ENCODE measurements at regions not wholly inside any gene's neighbourhood (a gene's known extent, or its start where the extent isn't known, plus 50 kb on each side); places are given as distances from the start of the nearest gene placed in this dataset.

DNA sequence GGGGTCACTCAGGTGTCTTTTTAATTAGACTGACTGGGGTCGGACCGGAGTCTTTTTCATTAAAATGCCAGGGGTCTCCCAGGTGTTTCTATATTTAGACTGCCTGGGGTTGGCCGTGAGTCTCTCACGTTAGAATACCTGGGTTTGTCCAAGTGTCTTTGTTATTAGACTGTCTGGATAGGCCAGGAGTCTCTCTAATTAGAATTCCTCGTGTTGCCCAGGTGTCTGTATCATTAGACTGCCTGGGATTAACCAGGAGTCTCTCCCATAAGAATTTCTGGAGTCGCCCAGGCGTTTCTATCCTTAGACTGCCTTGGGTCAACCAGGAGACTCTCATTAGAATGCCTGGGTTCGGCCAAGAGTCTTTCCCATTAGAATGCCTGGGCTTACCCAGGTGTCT lies 1445.7 kb downstream of the UQCRFS1 start:
- TF ChIP-seq, protein P1, sequence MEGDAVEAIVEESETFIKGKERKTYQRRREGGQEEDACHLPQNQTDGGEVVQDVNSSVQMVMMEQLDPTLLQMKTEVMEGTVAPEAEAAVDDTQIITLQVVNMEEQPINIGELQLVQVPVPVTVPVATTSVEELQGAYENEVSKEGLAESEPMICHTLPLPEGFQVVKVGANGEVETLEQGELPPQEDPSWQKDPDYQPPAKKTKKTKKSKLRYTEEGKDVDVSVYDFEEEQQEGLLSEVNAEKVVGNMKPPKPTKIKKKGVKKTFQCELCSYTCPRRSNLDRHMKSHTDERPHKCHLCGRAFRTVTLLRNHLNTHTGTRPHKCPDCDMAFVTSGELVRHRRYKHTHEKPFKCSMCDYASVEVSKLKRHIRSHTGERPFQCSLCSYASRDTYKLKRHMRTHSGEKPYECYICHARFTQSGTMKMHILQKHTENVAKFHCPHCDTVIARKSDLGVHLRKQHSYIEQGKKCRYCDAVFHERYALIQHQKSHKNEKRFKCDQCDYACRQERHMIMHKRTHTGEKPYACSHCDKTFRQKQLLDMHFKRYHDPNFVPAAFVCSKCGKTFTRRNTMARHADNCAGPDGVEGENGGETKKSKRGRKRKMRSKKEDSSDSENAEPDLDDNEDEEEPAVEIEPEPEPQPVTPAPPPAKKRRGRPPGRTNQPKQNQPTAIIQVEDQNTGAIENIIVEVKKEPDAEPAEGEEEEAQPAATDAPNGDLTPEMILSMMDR (IDR thresholded peaks at IDR 0.05): no peak
- TF ChIP-seq TP53 (CRISPR knock-in tag; IDR thresholded peaks at IDR 0.05): no peak
- TF ChIP-seq SMC3 (IDR thresholded peaks at IDR 0.05): no peak
- no peak for TF ChIP-seq CEBPB (IDR thresholded peaks at IDR 0.05)
- no peak for TF ChIP-seq MAZ (IDR thresholded peaks at IDR 0.05; ENCODE audit: borderline replicate concordance, low read depth, low read length)
- TF ChIP-seq BHLHE40 (IDR thresholded peaks at IDR 0.05; ENCODE audit: low read depth, low read length): no peak
- TF ChIP-seq EP300 (IDR thresholded peaks at IDR 0.05): no peak
- no peak for TF ChIP-seq HMGXB4 (CRISPR knock-in tag; IDR thresholded peaks at IDR 0.05; ENCODE audit: borderline replicate concordance)
- TF ChIP-seq POLR2A (IDR thresholded peaks at IDR 0.05; ENCODE audit: low read length): no peak
- no peak for TF ChIP-seq RAD21 (conservative IDR thresholded peaks at IDR 0.05 in 1 of 2, IDR thresholded peaks at IDR 0.05 in 1 of 2)
- TF ChIP-seq ELK1 (IDR thresholded peaks at IDR 0.05; ENCODE audit: low read depth, low read length): no peak

All from A549 (cell line).